Thyroid gland (tissue), 4 donors: ENCODE measurements at regions not wholly inside any gene's neighbourhood (a gene's known extent, or its start where the extent isn't known, plus 50 kb on each side); places are given as distances from the start of the nearest gene placed in this dataset.

Source experiments
- CTCF ChIP-seq, 6 experiments: fragments of 200-600 bp in 3 of 6; fragments of 450-650 bp in 3 of 6; sonication (generic) in 3 of 6; IDR thresholded peaks; one replicate each; pipeline ENCODE4 v1.5.1; 2016 to 2019; ENCODE audit warnings: antibody characterized with exemption in 6 of 6, mild to moderate bottlenecking in 2 of 6, inconsistent platforms in 1 of 6, moderate library complexity in 1 of 6
- POLR2A ChIP-seq, 2 donors: fragments of 450-650 bp; IDR thresholded peaks; one replicate each; pipeline ENCODE4 v1.6.1; 2017; ENCODE audit warnings: antibody characterized with exemption in 2 of 2, mild to moderate bottlenecking in 2 of 2, moderate library complexity in 1 of 2

DNA sequence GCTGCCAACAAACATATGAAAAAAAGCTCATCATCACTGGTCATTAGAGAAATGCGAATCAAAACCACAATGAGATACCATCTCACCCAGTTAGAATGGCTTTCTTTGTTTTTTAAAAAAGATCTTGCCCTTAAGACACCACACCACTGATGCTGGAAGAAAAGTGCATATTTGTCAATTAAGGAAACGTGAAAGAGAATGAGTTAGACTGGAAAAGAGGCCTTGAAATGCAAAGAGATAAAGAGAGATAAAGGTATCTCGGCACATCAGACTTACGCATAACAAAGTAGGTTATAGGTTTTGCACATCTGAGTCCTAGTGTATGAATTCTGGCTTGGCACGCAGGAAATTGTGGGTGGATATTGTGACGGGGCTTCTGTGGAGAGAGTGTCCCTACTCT lies 149.5 kb downstream of the MTX2 start:
- TF ChIP-seq CTCF (IDR thresholded peaks at IDR 0.05) (no peak), POLR2A (IDR thresholded peaks at IDR 0.05) (no peak)
